Ectodermal cell (in vitro differentiated cells): ENCODE measurements at regions not wholly inside any gene's neighbourhood (a gene's known extent, or its start where the extent isn't known, plus 50 kb on each side); places are given as distances from the start of the nearest gene placed in this dataset.

Experiments used
- H3K27ac ChIP-seq: 2 replicates; pipeline ENCODE4 v1.7.0; 2013; ENCODE audit warnings: mild to moderate bottlenecking, low read depth, low read length; ENCODE audit not compliant: insufficient read depth, poor library complexity, severe bottlenecking
- H3K27me3 ChIP-seq: 2 replicates; pipeline ENCODE4 v1.7.0; 2013; ENCODE audit warnings: mild to moderate bottlenecking, low read length; ENCODE audit not compliant: insufficient read depth, control insufficient read depth, poor library complexity, severe bottlenecking
- H3K36me3 ChIP-seq: one replicate; pipeline ENCODE4 v1.7.0; 2013; ENCODE audit warnings: low read length; ENCODE audit not compliant: control insufficient read depth, insufficient read depth
- H3K4me1 ChIP-seq: one replicate; pipeline ENCODE4 v1.7.0; 2013; ENCODE audit warnings: low read length; ENCODE audit not compliant: control insufficient read depth, insufficient read depth
- H3K4me3 ChIP-seq: 2 replicates; pipeline ENCODE4 v1.7.0; 2013; ENCODE audit warnings: low read depth, low read length, control low read depth; ENCODE audit not compliant: insufficient read depth
- H3K9me3 ChIP-seq: 2 replicates; pipeline ENCODE4 v1.7.0; 2013; ENCODE audit warnings: mild to moderate bottlenecking, low read length, moderate library complexity; ENCODE audit not compliant: control insufficient read depth
- WGBS, 2 experiments: methylation state at CpG; one replicate each; pipeline ENCODE4 v1.1.7; 2013; ENCODE audit warnings: missing lambda C conversion rate in 2 of 2; 5-methylcytosine and 5-hydroxymethylcytosine counted together

- Histone ChIP-seq H3K27me3 (no peaks in the 10 kb centered on the region), H3K36me3 (no peaks in the 10 kb centered on the region), H3K9me3 (no peaks in the 10 kb centered on the region), H3K27ac (no peak overlapping the region), H3K4me3 (no peak overlapping the region), H3K4me1 (no peaks in the 10 kb centered on the region)
- 88 to 95% methylated on average over 2 of the region's 2 CpGs for WGBS, 2 experiments
These were observed 178.8 kb downstream of the KATNAL1 start for GRCh38 chr13:30128591-30128990.

GRCh38 chr13:30128095-30128494 lies 179.3 kb downstream of the KATNAL1 start:
- no CpG with 5 or more reads among the region's 1 CpG for WGBS, 2 experiments
- no peaks in the 10 kb centered on the region for H3K27me3 ChIP-seq
- no peak overlapping the region for H3K27ac ChIP-seq
- no peaks in the 10 kb centered on the region for H3K9me3 ChIP-seq
- H3K36me3 ChIP-seq = no peaks in the 10 kb centered on the region
- H3K4me3 ChIP-seq = no peak overlapping the region
- H3K4me1 ChIP-seq = no peaks in the 10 kb centered on the region

GRCh38 chr13:30126903-30127428 lies 180.4 kb downstream of the KATNAL1 start:
- 91 to 96% methylated on average over 4 of the region's 4 CpGs for WGBS, 2 experiments
- no peaks in the 10 kb centered on the region for H3K9me3 ChIP-seq
- H3K27me3 ChIP-seq = no peaks in the 10 kb centered on the region
- H3K4me3 ChIP-seq = no peak overlapping the region
- H3K4me1 ChIP-seq = no peaks in the 10 kb centered on the region
- no peak overlapping the region for H3K27ac ChIP-seq
- H3K36me3 ChIP-seq = no peaks in the 10 kb centered on the region

- no peak overlapping the region for H3K27ac ChIP-seq
- no peaks in the 10 kb centered on the region for H3K4me1 ChIP-seq
- no peaks in the 10 kb centered on the region for H3K27me3 ChIP-seq
- no peak overlapping the region for H3K4me3 ChIP-seq
- H3K9me3 ChIP-seq = no peaks in the 10 kb centered on the region
- H3K36me3 ChIP-seq = no peaks in the 10 kb centered on the region
- 50 to 54% methylated on average over 5 of the region's 5 CpGs for WGBS, 2 experiments
These were observed 181.8 kb downstream of the KATNAL1 start for GRCh38 chr13:30125422-30126073.

- H3K4me3 ChIP-seq = no peak overlapping the region
- 95 to 96% methylated on average over 18 of the region's 18 CpGs for WGBS, 2 experiments
- no peaks in the 10 kb centered on the region for H3K9me3 ChIP-seq
- H3K4me1 ChIP-seq = peaks cover 5% of the 10 kb centered on the region
- H3K27me3 ChIP-seq = no peaks in the 10 kb centered on the region
- H3K36me3 ChIP-seq = no peaks in the 10 kb centered on the region
- H3K27ac ChIP-seq = no peak overlapping the region
These were observed 183.1 kb downstream of the KATNAL1 start for GRCh38 chr13:30124131-30124768.

GRCh38 chr13:30123575-30123974 lies 183.8 kb downstream of the KATNAL1 start:
- H3K4me3 ChIP-seq = no peak overlapping the region
- H3K27ac ChIP-seq = no peak overlapping the region
- WGBS, 2 experiments = 94 to 97% methylated on average over 8 of the region's 8 CpGs
- peaks cover 5% of the 10 kb centered on the region for H3K4me1 ChIP-seq
- H3K9me3 ChIP-seq = no peaks in the 10 kb centered on the region
- H3K27me3 ChIP-seq = no peaks in the 10 kb centered on the region
- no peaks in the 10 kb centered on the region for H3K36me3 ChIP-seq

GRCh38 chr13:30121666-30122065 lies 185.7 kb downstream of the KATNAL1 start:
- H3K9me3 ChIP-seq = no peaks in the 10 kb centered on the region
- peaks cover 5% of the 10 kb centered on the region for H3K4me1 ChIP-seq

GRCh38 chr13:30121244-30121643 lies 186.1 kb downstream of the KATNAL1 start:
- Histone ChIP-seq H3K9me3 (no peaks in the 10 kb centered on the region), H3K27me3 (no peaks in the 10 kb centered on the region), H3K27ac (no peak overlapping the region), H3K36me3 (no peaks in the 10 kb centered on the region), H3K4me3 (no peak overlapping the region), H3K4me1 (peaks cover 7% of the 10 kb centered on the region)
- 88 to 96% methylated on average over 2 of the region's 2 CpGs for WGBS, 2 experiments

More at GRCh38 chr13:30121666-30122065, 185.7 kb downstream of the KATNAL1 start:
- Histone ChIP-seq H3K4me3 (no peak overlapping the region), H3K36me3 (no peaks in the 10 kb centered on the region), H3K27ac (no peak overlapping the region), H3K27me3 (no peaks in the 10 kb centered on the region)

- peaks cover 13% of the 10 kb centered on the region for H3K4me1 ChIP-seq
- 90 to 95% methylated on average over 1 of the region's 1 CpG for WGBS, 2 experiments
- no peak overlapping the region for H3K27ac ChIP-seq
- H3K27me3 ChIP-seq = no peaks in the 10 kb centered on the region
- H3K36me3 ChIP-seq = no peaks in the 10 kb centered on the region
- H3K4me3 ChIP-seq = no peak overlapping the region
- H3K9me3 ChIP-seq = no peaks in the 10 kb centered on the region
These were observed 187.1 kb downstream of the KATNAL1 start for GRCh38 chr13:30120133-30120822.

- Histone ChIP-seq H3K4me1 (peaks cover 14% of the 10 kb centered on the region), H3K9me3 (no peaks in the 10 kb centered on the region), H3K36me3 (no peaks in the 10 kb centered on the region), H3K27me3 (no peaks in the 10 kb centered on the region), H3K4me3 (no peak overlapping the region), H3K27ac (no peak overlapping the region)
- WGBS, 2 experiments = 83 to 86% methylated on average over 6 of the region's 6 CpGs
These were observed 187.9 kb downstream of the KATNAL1 start for GRCh38 chr13:30119476-30119875.
